VCaP (cell line): ENCODE measurements at regions not wholly inside any gene's neighbourhood (a gene's known extent, or its start where the extent isn't known, plus 50 kb on each side); places are given as distances from the start of the nearest gene placed in this dataset.
"Not testable (repeated sequence)": the region's sequence is repeated elsewhere in the genome, so short reads cannot be mapped to it uniquely, and the experiment has no call there.

ENCODE experiments used
- H3K27ac ChIP-seq: fragments of 450-650 bp; 2 replicates; pipeline ENCODE4 v1.5.1; 2017
- TF ChIP-seq, protein P1 (sequence below): fragments of 450-650 bp; conservative IDR thresholded peaks from 2 replicates; pipeline ENCODE4 v1.5.1; 2017; ENCODE audit warnings: mild to moderate bottlenecking, moderate library complexity

DNA sequence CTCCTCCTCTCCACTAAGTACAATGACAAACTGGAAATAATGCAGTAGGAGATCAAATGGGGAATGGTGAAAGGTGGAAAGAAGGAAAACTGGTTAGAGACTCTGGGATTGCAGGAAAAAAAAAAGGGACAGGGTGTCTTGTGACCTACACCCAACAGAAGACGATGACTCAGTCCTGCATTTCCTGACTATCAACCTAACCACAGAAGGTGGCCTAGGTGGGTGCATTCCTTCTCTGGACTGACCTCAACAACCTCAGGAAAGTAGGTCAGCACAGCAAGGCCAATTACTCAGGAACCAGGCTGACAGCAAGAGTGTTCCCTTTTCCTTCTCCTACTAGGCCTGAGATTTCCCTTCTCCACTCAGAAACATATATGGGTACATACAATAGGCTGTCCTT lies 1386.4 kb upstream of the ZEB2 start:
- TF ChIP-seq, protein P1, sequence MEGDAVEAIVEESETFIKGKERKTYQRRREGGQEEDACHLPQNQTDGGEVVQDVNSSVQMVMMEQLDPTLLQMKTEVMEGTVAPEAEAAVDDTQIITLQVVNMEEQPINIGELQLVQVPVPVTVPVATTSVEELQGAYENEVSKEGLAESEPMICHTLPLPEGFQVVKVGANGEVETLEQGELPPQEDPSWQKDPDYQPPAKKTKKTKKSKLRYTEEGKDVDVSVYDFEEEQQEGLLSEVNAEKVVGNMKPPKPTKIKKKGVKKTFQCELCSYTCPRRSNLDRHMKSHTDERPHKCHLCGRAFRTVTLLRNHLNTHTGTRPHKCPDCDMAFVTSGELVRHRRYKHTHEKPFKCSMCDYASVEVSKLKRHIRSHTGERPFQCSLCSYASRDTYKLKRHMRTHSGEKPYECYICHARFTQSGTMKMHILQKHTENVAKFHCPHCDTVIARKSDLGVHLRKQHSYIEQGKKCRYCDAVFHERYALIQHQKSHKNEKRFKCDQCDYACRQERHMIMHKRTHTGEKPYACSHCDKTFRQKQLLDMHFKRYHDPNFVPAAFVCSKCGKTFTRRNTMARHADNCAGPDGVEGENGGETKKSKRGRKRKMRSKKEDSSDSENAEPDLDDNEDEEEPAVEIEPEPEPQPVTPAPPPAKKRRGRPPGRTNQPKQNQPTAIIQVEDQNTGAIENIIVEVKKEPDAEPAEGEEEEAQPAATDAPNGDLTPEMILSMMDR = no peak
- no peak overlapping the region for H3K27ac ChIP-seq

DNA sequence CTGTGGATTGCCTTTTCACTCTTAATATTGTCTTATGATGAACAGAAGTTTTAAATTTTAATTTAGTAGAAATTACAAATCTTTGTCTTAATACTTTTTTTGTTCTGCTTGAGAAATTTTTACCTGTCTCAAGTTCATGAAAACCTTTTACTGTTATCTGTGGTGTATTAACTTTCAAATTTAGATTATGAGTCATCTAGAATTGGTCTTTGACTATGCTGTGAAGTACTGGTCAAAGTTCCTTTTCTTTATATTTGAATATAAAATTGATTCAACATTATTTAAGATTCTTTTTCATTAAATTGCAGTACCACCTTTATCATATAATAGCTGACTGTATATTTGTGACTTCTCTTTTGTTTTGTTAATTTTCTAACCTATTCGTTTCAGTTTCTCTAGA lies 1385.5 kb upstream of the ZEB2 start:
- TF ChIP-seq, protein P1 = no peak
- H3K27ac ChIP-seq = no peak overlapping the region

DNA sequence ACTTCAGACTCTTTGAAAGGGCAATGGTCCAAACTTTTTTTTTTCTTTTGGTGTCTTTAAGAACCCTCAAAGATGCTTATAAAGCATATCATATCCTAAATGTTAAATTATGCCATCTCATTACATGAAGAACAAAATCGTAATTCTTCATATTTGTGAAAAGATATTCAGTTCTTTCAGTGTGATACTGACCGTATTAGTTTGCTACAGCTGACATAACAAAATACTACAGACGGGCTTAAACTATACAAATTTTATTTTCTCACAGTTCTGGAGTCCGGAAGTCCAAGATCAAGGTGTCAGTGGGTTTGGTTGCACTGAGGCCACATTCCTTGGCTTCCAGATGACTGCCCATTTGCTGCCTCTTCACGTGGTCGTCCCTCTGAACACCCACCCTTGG lies 1377.2 kb upstream of the ZEB2 start:
- TF ChIP-seq, protein P1 = no peak
- no peak overlapping the region for H3K27ac ChIP-seq

DNA sequence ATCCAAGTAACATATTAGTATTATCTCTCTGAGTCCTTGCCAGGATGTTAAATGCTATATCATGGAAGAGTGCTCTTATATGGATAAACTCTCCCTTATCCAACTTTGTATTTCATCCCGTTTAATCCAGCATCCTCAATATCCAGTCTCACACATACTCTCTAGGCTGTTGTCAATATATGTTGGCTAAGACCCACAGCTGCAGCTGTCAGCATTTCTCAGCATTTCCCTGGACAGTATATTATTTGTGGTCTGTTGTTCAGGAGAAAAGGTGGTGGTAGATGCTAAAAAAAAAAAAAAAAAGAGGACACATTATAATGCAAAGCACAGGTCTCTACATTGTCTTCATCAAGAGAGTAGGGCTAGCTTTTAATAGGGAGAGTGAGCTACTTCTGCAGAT lies 1368.0 kb upstream of the ZEB2 start:
- TF ChIP-seq, protein P1 = no peak
- no peak overlapping the region for H3K27ac ChIP-seq

DNA sequence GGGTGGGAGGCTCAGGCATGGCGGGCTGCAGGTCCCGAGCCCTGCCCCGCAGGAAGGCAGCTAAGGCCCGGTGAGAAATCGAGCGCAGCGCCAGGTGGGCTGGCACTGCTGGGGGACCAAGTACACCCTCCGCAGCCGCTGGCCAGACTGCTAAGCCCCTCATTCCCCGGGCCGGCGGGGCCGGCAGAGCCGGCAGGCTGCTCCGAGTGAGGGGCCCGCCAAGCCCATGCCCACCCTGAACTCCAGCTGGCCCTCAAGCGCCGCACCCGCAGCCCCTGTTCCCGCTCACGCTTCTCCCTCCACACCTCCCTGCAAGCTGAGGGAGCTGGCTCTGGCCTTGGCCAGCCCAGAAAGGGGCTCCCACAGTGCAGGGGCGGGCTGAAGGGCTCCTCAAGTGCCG lies 1361.1 kb upstream of the ZEB2 start:
- H3K27ac ChIP-seq = not testable (repeated sequence)

DNA sequence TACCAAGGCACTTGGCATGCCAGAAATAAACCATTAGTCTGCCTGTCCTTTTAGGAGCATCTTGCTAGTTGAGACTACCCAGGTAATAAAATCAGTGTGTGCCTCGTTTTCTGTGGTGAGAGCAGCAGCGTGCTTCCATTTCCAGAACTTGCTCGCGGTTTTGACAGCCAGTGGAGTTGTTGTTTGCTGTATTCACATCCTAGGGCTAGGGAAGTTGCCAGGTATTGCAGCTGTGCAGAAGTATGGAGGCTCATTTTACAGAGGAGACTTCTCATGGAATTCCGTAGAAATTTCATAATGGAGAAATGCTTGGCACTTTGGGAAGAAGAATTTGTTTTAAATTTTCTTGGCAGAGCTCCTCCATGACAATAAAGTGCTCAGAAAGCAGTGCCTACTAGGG lies 1355.1 kb upstream of the ZEB2 start:
- TF ChIP-seq, protein P1 = no peak
- no peak overlapping the region for H3K27ac ChIP-seq

DNA sequence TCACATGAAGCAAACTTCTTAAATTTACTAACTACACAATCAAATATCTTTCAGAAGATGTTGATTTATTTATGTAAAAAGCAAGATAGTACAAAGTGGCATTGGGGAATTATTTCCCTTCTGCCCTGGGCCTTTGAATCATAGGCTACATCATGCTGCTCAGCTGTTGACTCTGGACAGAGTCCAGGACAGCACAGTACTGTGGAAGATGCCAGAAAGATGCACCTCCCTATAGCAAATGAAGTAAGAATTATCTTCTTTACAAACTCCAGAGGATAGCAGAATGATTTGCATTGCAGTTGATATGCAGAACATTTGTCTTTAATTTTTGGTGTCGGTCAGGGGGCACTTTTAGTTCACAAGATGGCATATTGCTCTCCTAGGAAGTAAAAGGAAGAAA lies 1354.5 kb upstream of the ZEB2 start:
- TF ChIP-seq, protein P1 = no peak
- H3K27ac ChIP-seq = no peak overlapping the region

DNA sequence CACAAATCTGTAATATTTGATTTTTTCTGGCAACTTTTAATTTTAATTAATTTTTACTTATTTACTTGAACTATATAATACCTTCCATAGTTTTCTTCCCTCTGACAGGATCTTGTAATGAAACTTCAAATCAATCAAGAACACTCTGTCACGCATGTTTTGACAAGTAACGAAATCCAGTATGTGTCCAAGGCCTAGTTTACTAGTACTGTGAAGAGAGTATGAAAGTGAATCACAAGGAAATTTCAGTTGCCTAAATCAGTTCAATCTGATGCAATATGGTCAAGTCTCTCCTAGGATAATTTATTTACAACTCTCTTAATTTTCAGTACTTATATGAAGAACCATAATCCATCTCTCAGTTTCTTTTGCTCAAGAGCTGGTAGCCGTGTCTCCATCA lies 1344.6 kb upstream of the ZEB2 start:
- H3K27ac ChIP-seq = no peak overlapping the region
- TF ChIP-seq, protein P1 = no peak
